Renal pelvis (tissue), 1 donor: ENCODE measurements at regions not wholly inside any gene's neighbourhood (a gene's known extent, or its start where the extent isn't known, plus 50 kb on each side); places are given as distances from the start of the nearest gene placed in this dataset.
"Not testable (repeated sequence)": the region's sequence is repeated elsewhere in the genome, so short reads cannot be mapped to it uniquely, and the experiment has no call there.

Source experiments
- DNase-seq: peaks from one replicate; pipeline ENCODE4 v3.0.0-alpha.2; 2013

DNA sequence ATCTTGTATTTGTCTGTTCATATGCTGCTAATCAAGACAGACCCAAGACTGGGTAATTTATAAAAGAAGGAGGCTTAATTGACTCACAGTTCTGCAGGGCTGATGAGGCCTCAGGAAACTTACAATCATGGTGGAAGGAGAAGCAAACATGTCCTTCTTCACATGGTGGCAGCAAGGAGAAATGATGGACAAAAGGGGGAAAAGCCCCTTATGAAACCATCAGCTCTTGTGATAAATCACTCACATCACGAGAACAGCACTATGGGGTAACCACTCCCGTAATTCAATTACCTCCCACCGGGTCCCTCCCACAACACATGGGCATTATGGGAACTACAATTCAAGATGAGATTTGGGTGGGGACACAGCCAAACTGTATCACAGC, 117.0 kb downstream of the TTC6 start:
- DNase-seq: not testable (repeated sequence)

DNA sequence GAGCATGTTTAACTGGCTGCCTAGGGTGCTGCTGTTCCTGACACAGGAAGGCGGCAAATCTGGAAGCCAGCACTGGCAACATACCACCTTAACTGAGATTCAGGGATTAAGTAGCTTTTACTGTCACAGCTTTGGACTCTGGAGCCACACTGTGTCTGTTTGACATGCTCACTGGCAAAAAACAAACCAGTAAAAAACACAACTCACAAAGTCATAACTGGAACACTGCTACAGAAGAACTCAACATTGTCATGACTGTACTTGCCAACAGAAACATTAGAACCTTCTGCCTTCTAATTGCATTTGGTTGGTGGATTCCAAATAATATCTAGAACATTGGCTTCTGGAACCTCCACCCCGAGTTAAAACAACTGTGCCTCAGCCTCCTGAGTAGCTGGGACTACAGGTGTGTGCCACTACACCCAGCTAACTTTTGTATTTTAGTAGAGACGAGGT, 117.6 kb downstream of the TTC6 start:
- DNase-seq: no peak

DNA sequence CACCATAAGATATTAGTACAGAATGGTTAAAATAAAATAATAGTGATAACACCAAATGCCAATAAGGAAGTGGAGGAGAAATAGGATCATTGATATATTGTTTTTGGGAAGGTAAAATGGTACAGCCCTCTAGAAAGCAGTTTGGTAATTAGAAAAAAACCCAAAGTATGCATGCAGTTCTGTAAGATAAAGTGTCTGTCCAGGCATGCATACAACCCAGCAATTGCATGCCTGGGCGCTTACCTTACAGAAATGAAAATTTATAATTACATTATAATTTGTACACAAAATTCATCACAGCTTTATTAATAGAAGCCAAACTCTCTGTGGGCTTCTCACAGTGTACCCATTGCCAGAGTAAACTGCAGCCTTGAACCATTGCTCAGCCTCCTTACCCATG, 124.7 kb downstream of the TTC6 start:
- DNase-seq: no peak

- DNase-seq: peak; percentile 12
Measured at GRCh38 chr14:37721976-37722659, 126.7 kb downstream of the TTC6 start.

GRCh38 chr14:37723515-37723914, 128.1 kb downstream of the TTC6 start:
- no peak for DNase-seq

GRCh38 chr14:37726708-37727107, 131.3 kb downstream of the TTC6 start:
- no peak for DNase-seq

GRCh38 chr14:37729218-37729617, 133.8 kb downstream of the TTC6 start:
- no peak for DNase-seq

- DNase-seq: no peak
Measured at GRCh38 chr14:37731094-37731493, 135.7 kb downstream of the TTC6 start.

GRCh38 chr14:37745657-37746056, 150.2 kb downstream of the TTC6 start:
- DNase-seq: no peak

DNA sequence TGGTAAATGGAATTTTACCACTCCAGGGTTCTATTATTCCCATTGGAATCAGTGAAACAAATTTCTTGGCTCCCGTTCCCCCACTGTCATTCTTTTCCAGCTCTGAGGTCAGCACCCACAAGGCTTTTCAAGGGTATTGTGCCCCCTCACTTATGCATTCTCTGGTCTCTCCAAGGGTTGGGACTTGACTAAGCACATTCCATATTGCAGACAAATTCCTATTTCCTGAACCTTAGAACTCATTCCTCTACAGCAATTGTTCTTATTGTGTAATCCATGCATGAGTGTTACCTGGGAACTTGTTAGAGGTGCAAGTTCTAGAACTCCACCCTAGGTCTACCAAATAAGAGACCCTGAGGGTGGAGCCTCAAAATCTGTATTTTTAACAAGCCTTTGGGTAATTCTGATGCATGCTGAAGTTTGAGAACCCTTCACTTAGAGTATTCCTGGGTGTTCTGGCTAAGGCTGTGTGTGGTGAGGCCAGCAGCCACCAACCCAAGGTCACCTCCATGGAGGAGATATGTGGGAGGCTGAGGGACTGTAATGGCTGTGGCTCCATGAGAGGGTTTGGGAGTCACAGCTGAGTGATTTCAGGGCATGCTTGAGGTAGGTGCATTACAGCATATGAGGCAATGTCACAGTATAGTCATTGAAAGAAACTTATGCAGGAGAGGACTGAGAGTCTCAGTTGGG, 150.9 kb downstream of the TTC6 start:
- no peak for DNase-seq

DNA sequence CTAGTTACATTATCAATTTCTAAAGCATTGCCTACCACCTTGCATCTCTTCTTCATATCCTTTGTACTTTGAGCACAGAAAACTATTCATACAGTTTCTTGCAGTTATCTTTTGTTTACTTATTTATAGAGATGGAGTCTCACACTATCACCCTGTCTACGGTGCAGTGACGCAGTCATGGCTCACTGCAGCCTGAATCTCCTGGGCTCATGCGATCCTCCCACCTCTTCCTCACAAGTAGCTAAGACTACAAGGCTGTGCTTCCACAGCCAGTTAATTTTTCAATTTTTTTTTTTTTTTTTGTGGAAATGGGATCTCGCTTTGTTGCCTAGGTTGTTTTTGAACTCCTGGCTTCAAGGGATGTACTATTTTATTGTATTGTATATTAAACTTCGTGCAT, 158.0 kb downstream of the TTC6 start:
- DNase-seq: no peak

DNA sequence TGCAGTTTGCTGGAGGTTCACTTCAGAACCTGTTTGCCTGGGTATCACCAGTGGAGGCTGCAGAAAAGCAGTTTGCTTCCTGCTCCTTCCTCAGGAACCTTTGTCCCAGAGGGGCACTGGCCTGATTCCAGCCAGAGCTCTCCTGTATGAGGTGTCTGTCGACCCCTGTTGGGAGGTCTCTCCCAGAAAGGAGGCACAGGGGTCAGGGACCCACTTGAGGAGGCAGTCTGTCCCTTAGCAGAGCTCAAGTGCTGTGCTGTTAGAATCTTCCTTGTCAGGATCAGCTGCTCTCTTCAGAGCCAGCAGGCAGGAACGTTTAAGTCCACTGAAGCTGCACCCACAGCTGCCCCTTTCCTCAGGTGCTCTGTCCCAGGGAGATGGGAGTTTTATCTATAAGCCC, 164.8 kb downstream of the TTC6 start:
- DNase-seq: not testable (repeated sequence)

GRCh38 chr14:37763266-37763665, 167.8 kb downstream of the TTC6 start:
- DNase-seq: no peak

DNA sequence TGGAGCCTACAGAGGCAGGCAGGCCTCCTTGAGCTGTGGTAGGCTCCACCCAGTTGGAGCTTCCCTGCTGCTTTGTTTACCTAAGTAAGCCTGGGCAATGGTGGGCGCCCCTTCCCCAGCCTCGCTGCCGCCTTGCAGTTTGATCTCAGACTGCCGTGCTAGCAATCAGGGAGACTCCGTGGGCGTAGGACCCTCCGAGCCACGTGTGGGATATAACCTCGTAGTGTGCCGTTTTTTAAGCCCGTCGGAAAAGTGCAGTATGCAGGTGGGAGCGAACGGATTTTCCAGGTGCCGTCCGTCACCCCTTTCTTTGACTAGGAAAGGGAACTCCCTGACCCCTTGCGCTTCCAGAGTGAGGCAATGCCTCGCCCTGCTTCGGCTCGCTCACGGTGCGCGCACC, 176.9 kb downstream of the TTC6 start:
- not testable (repeated sequence) for DNase-seq

DNA sequence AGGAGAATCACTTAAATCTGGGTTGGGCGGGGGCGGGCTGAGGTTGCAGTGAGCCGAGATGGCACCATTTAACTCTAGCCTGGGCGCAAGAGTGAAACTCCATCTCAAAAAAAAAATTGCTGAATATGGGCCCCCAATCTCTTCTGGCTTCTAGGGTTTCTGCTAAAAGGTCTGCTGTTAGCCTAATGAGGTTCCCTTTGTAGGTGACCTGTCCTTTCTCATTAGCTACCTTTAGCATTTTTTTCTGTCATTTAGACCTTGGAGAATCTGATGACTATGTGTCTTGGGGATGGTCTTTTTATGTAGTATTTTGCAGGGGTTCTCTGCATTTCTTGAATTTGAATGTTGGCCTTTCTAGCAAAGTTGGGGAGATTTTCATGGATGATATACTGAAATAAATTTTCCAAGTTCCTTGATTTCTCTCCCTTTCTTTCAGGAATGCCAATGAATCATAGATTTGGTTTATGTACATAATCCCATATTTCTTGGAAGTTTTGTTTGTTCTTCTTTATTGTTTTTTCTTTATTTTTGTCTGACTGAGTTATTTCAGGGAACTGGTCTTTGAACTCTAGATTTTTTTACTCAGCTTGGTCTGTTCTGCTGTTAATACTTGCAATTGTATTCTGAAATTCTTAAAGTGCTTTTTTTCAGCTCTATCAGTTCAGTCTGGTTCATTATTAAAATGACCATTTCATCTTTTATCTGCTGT, 181.5 kb downstream of the TTC6 start:
- DNase-seq: no peak

DNA sequence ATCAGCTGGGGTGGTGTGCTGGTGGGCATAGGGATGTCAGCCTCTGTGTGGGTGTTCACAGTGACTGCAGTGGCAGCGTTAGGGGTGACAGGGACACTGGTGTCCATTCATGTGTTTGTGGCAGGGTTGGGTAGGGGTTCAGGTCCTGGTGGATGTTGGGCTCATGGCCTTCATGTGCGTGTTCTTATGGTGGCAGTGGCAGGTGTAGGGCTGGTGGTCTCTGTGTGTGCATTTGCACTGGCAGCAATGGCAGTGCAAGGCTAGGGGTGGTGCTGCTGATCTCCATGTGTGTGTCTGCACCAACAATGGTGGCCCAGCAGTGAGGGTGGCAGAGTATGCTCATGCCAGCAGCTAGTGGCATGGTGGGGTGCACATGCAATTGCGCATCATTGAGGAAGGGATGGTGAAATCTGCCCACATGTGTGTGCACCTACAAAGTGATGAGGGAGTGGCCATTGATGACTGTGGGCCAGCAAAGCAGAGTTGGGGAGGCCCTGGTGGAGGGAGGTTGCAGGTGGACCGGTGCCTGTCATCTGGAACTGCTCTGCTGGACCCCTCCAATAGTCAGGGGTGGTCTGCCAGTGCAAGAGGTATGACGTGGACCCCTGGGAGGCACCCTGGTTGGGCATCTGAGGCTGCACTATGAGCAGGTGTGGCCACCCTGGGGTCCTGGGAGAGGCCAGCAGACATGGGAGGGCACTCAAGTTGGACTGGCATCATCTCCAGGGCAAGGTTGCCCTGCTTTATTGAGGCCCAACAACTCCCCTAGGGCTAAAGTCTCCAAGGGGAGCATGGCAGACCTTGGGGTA, 182.9 kb downstream of the TTC6 start:
- no peak for DNase-seq

DNA sequence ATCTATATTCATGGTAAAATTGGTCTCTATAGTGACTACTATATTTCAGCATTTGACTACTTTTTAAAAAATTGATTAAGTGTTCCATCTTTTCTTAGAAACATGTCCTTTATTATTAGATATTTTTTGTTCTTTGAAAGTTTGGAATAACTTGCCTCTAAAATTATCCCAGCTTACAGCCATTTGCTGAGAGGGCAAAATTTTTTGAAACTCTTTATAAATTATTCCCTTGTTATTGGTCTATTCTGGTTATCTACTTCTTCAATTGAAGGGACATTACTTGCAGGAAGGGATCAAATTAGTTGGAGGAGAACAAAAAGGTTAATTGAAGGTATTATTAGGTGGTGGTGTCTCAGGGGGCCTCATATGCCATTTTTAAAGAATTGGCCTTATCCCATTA, 184.1 kb downstream of the TTC6 start:
- no peak for DNase-seq

DNA sequence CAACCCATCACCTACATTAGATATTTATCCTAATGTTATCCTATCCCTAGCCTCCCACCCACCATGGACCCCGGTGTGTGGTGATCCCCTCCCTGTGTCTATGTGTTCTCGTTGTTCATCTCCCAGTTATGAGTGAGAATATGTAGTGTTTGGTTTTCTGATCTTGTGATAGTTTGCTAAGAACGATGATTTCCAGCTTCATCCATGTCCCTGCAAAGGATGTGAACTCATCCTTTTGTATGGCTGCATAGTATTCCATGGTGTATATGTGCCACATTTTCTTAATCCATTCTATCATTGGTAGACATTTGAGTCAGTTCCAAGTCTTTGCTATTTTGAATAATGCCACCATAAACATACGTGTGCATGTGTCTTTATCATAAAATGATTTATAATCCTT, 185.3 kb downstream of the TTC6 start:
- DNase-seq: not testable (repeated sequence)

DNA sequence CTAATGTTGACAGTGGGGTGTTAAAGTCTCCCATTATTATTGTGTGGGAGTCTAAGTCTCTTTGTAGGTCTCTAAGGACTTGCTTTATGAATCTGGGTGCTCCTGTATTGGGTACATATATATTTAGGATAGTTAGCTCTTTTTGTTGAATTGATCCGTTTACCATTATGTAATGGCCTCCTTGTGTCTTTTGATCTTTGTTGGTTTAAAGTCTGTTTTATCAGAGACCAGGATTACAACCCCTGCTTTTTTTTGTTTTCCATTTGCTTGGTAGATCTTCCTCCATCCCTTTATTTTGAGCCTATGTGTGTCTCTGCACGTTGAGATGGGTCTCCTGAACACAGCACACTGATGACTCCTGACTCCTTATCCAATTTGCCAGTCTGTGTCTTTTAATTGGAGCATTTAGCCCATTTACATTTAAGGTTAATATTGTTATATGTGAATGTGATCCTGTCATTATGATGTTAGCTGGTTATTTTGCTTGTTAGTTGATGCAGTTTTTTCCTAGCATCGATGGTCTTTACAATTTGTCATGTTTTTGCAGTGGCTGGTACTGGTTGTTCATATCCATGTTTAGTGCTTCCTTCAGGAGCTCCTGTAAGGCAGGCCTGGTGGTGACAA, 188.9 kb downstream of the TTC6 start:
- not testable (repeated sequence) for DNase-seq

GRCh38 chr14:37784827-37785223, 189.4 kb downstream of the TTC6 start:
- not testable (repeated sequence) for DNase-seq

DNA sequence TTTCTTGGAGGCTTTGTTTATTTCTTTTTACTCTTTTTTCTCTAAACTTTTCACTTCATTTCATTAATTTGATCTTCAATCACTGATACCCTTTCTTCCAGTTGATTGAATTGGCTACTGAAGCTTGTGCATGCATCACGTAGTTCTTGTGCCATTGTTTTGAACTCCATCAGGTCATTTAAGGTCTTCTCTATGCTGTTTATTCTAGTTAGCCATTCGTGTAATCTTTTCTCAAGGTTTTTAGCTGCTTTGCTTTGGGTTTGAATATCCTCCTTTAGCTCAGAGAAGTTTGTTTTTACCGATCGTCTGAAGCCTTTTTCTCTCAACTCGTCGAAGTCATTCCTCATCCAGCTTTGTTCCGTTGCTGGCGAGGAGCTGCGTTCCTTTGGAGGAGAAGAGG, 189.9 kb downstream of the TTC6 start:
- DNase-seq: not testable (repeated sequence)
